Umbilical cord (tissue), 1 donor: ENCODE measurements at regions not wholly inside any gene's neighbourhood (a gene's known extent, or its start where the extent isn't known, plus 50 kb on each side); places are given as distances from the start of the nearest gene placed in this dataset.

Experiments
- DNase-seq: peaks from one replicate; pipeline ENCODE4 v3.0.0-alpha.2; 2015; ENCODE audit warnings: low spot score

DNA sequence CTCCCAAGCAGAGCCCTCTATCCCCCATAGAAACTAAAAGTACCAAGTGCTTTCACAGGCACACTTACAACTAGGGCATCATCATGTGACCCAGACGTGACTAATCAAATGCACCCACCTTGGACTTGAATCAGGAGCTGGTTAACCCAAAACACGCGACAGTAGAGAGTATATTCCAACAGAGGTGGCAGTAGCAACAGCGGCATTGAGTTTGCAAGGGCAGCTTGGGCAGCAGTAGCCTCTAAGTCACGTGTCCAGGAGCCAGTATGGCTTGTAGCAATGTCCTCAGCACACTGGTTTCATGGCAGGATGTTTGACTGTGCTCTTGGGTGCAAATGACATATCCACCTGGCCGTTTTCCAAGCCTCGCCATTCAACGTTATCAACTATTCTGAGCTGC, 73.4 kb upstream of the DNAH5 start:
- no peak for DNase-seq

DNA sequence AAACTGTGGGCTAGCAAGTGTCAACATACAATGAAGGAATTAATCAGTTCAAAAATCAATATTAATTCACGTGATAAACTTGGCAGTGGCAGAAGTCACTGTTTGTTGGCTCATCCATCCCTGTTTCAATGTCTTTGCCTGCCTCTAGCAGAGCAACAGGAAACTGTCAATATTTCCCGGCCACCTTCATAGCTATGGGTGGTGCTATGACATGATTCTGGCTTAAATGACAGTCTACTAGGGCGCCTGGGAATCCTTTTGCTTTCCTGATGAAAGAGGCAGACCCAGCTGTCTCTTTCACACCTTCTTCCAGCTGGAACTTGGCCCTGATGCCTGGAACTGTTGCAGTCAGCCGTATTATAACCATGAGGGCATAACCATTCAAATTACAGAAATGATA, 72.1 kb upstream of the DNAH5 start:
- DNase-seq = no peak

DNA sequence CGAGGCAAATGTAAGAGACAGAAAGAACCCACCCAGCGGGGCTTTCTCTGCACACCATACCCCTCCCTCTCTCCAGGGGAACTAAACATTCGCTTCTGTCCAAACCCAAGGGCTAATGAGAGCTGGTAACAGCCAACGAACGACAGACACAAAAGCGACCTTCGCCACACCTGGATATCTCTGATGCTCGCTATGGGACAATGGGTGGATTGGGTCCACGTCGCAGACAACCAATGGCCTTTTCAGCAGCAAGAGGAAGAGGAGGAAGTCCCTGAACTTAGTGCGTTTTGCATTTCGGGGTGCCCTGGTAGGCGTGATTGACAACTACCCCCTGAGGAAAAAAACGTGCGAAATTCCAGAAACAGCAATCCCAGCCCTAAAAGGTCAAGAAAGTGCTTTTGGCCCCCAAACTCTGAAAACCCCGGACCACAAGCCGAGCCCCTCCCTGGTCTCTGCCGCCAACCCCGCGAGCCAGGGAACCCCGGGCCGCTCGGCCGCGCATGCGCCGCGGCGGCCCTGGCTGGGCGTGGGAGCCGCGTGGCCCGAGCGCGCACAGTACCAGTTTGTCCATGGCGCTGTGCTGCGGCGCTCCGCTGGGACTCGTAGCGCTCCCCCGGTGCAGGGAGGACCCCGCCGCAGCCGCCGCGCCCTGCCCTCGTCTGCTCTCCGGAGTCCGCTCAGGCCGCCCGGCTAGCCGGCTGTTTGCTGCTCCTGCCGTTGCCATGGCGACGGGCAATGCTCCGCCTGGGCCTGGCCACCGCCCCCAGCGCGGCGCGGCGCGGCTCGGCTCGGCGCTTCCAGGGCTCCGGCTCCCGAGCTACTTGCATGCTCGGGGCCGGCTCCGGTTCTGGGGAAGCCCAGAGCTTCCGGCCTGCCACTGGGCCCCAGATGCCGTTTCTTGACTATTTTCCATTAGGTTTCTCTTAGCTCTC, 66.9 kb upstream of the DNAH5 start:
- DNase-seq = peak; percentile 89

DNA sequence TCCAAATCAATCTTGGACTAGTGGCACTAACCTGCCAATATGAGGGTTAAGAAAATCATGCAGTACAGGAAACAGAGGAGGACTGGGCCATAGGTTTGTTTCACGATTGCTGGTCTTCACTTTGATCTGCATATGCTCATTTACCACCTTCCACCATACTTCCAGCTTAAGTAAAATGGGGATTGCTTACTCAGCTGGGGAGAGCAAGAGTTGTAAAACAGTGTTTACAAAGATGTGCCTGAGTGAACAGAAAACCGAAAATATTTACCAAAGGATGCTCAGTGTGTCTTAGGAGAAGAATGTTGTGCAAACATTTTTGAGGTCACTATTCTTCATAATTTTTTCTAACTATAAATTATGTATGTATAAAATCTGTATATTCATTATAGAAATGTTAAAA, 65.1 kb upstream of the DNAH5 start:
- DNase-seq = no peak

DNA sequence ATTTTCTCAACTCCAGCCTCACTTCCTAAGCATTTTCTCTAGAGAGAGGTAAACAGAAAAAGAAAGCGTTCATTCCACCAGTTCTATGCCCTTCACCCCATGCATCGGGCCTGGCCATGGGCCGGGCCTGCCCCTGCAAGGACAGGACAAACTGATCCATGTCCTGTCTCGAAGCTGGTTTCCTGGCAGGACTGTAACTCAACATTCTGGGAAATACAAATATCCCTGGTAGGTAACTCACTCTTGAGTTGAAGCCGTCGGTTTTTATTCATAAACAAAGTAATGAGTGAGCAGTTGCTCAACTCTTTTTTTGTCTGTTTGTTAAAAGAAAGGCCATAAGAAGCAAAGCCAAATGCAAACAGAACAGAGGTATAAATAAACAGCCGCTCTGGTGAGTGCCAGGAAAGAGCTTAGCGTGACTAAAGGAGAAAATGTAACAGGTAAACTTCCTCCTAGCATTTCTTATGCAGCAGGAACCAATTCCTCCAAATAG, 64.4 kb upstream of the DNAH5 start:
- no peak for DNase-seq

DNA sequence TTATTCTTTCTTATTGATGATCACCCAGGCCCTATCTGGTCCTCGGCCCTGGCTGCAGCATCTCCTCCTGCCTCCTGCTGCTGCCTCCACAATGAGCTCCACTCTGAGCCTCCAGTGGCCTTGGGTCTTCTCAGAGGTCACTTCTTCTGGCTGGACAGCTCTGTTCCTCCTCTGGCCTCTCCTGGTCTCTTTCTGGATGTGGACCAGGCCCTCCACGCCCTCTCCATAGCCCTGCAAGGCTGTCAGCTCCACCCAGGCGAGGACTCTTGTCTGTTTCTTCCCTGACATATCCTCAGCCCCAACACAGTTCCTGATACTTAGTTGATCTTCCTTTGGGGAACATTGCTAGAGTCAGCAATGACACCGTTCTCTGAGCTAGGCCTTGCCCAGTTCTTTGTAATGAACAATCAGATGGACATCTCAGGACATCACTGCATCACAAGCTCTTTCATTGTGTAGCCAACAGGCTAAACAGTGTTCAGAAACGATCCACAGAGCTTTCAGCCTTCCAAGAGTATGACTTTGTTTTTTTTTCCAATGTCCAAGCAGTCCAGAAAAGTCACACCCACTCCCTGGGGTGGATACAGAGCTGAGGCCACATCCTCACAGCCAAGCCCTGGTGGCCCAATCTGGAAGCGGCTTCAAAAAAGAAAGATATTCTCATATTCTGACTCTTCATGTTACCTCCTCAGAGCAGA, 62.5 kb upstream of the DNAH5 start:
- DNase-seq = no peak

DNA sequence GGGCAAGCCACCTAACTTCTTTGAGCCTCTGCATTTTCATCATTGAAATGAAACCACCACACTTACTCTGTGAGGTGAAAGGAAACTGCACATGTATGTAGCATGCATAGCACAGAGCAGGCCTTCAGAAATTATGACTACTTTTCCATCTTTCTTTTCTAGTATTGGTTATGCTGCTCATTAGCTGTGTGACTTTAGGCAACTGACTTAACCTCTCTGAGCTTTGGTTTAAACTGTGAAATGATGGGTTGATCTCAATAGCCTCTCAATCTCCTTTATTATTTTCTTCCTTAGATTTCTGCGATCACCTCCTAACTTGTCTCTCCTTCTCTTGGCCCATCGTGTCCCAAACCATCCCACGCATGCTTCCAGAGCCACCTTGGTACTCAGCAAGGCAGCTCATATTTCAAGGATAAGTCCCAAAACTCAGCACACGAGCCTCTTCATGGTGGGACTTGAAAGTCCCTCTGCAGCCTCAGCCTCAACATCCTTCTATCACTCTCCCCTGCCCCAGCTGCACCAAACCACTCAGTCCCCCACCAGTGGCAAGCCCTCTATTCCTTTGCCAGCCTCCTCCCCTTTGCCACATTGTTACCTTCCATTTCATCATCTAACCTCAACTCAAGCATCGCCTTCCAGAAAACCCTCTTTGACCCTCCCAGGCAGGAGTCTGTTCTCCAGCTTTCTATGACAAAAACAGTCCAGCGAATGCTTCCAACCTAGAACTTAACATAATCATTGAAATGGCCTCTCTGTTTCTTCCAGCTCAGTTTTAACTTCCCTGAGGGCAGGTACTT, 60.3 kb upstream of the DNAH5 start:
- DNase-seq = no peak

DNA sequence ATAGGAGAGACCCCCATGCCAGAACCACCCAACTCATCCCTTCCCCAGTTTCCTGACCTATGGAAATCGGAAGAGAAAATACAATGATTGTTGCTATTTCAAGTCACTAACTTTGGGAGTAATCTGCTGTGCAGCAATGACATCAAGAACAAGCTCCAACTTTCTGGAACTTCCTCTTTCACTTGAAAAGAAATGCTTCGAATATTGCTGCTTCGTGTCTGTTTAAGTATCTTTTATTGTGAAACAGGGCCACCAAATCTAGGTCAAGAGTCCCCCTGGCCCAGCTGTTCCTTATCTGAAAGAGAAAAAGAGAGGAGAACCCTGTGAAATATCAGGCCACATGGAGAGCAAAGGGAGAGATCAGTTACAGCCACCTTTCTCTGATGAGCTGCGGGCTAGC, 59.4 kb upstream of the DNAH5 start:
- DNase-seq = no peak

DNA sequence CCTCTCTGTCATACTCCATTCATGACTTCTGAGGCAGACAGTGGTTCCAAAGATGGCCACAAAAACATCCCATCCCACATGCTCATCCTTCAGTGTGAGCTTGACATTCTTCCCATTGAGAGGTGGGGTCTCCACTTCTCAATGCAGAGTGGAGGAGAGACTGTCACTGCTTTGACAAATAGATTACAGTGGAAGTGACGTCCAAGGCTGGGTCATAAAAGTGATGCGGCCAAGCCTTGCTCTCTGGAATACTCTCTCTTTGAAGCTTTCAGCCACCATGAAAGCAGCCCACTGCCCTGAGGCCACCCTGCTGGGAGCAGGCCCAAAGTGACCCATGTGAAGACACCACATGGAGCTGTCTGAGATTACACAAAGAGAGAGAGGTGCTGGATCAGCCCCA, 59.0 kb upstream of the DNAH5 start:
- no peak for DNase-seq

DNA sequence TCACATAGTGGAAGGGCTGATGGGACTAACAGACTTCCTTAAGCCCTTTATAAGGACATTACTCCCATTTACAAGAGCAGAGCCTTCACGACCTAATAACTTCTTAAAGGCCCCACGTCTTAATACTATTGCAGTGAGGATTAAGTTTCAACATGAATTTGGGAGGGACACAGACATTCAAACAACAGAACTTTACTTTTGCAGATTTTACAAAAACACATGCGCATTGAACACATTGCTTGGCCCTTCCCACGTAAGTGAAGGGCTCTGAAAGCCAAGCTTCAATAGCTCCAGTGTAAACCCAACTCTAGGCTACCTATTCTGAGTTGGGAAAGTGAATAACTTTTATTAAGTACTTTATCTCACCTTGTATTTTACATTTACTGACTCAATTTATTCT, 53.8 kb upstream of the DNAH5 start:
- DNase-seq = no peak

DNA sequence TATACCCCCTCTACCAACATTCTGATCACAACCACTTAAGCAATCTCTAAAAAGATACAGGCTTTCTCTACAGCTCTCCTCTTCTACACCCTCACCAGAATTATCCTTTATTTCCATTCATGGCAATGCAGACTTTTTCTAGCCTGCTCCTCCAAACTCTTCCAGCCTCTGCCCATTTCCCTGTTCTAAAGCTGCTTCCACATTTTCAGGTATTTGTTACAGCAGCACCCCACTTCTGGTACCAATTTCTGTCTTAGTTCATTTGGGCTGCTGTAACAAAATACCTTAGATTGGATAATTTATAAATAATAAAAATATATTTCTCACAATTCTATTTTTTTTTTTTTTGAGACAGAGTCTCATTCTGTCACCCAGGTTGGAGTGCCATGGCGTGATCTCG, 53.0 kb upstream of the DNAH5 start:
- no peak for DNase-seq

DNA sequence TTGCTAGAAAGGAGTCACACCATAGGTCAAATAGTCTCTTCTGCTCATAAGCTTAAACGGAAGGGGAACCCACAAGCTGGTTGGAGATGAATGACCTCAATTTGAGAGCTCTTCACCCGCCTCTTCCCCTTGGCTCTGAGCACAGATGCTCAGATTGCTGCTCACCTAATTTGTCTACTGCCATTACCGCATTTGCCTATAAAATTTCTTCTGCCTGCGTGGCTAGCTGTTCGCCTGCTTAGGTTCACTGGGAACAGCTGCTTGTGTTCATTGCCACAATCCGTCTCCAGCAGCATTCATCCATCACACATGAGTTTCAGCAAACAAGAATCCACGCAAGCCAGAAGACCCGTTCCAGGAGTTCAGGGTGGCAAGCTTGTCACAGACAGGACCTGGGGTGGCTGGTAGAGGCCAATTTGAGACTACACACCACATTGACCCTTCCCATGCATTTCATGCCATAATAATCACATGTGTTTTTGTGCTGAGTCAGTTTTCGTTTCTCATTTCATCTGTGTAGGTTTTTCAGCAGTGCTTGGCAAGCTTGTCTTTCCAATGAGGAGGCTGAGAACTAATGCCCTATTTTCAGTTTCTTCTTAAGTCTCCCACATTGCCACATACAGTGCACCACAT, 50.2 kb upstream of the DNAH5 start:
- DNase-seq = no peak
